GM12878 (cell line): ENCODE measurements at regions not wholly inside any gene's neighbourhood (a gene's known extent, or its start where the extent isn't known, plus 50 kb on each side); places are given as distances from the start of the nearest gene placed in this dataset.

Source experiments
- ATAC-seq: fragments of 200-7000 bp; cut with Tn5 transposase; 3 replicates; pipeline ENCODE4 v1.9.1; 2020; ENCODE audit warnings: mild to moderate bottlenecking, moderate library complexity
- BruUV-seq: library from RNA; stranded (reverse); fragments of 400-500 nt; replicated peaks from 2 replicates; lab custom pipeline; 2021; lab: Mats Ljungman, UMichigan
- CTCF ChIA-PET: fragments of 300-600 bp; sonication (Branson Sonifier 250); formaldehyde crosslinking; extraction: SDS; loops from one replicate; lab custom pipeline; 2021; ENCODE audit warnings: inconsistent platforms; lab: Yijun Ruan, JAX
- POLR2A ChIA-PET: fragments of 350-600 bp; formaldehyde crosslinking; extraction: SDS; loops from one replicate; lab custom pipeline; 2021; ENCODE audit warnings: inconsistent platforms; lab: Charles Lee
- RAD21 ChIA-PET: fragments of 300-600 bp; sonication (Branson Sonifier 250); formaldehyde crosslinking; loops from one replicate; lab custom pipeline; 2023; ENCODE audit warnings: antibody characterized with exemption; ENCODE audit not compliant: unreplicated experiment; lab: Charles Lee
- SMC1A ChIA-PET: fragments of 300-600 bp; sonication (Branson Sonifier 250); formaldehyde crosslinking; loops from one replicate; lab custom pipeline; 2023; ENCODE audit not compliant: unreplicated experiment, uncharacterized antibody; lab: Charles Lee
- DNase-seq: peaks from one replicate; pipeline ENCODE4 v3.0.0-alpha.2; 2011; ENCODE audit warnings: low read depth, low spot score
- FAIRE-seq: peaks from 3 replicates; lab custom pipeline; 2011; peaks lifted over from hg19 to GRCh38; lab: Jason Lieb, UNC
- H2AFZ ChIP-seq: 2 replicates; pipeline ENCODE4 v1.6.0; 2011; ENCODE audit warnings: low read depth, low read length, control low read depth; ENCODE audit not compliant: control insufficient read depth
- H3K27ac ChIP-seq: 2 replicates; pipeline ENCODE4 v1.5.1; 2011; ENCODE audit warnings: control low read depth; ENCODE audit not compliant: control insufficient read depth, insufficient read depth
- H3K27me3 ChIP-seq, 2 experiments: replicated peaks in 1 of 2; 2 replicates each; pipeline versions ENCODE4 v1.6.0 to v1.6.1; 2011; ENCODE audit warnings: low read length in 1 of 2; ENCODE audit not compliant: control insufficient read depth in 2 of 2, insufficient read depth in 2 of 2
- H3K36me3 ChIP-seq, 2 experiments: 2 replicates each; pipeline ENCODE4 v1.5.1; 2011; ENCODE audit warnings: low read length in 1 of 2; ENCODE audit not compliant: control insufficient read depth in 2 of 2, insufficient read depth in 2 of 2
- H3K4me1 ChIP-seq: 2 replicates; pipeline ENCODE4 v1.6.1; 2011; ENCODE audit warnings: mild to moderate bottlenecking, low read length, moderate library complexity, mixed read lengths; ENCODE audit not compliant: control insufficient read depth, insufficient read depth
- H3K4me2 ChIP-seq: 2 replicates; pipeline ENCODE4 v1.6.0; 2011; ENCODE audit warnings: control low read depth; ENCODE audit not compliant: control insufficient read depth, insufficient read depth
- H3K4me3 ChIP-seq: fragments of 200-600 bp; sonication (generic); 2 replicates; pipeline ENCODE4 v1.5.1; 2016
- H3K79me2 ChIP-seq: 2 replicates; pipeline ENCODE4 v1.6.0; 2011; ENCODE audit warnings: low read length; ENCODE audit not compliant: control insufficient read depth, insufficient read depth
- H3K9ac ChIP-seq: 2 replicates; pipeline ENCODE4 v1.8.0; 2011; ENCODE audit warnings: low read length, control low read depth, mixed read lengths; ENCODE audit not compliant: control insufficient read depth, insufficient read depth
- H3K9me3 ChIP-seq: replicated peaks from 3 replicates; pipeline ENCODE4 v1.5.1; 2011; ENCODE audit warnings: mild to moderate bottlenecking, low read length; ENCODE audit not compliant: control insufficient read depth, insufficient read depth
- H4K20me1 ChIP-seq: 2 replicates; pipeline ENCODE4 v1.6.0; 2011; ENCODE audit not compliant: control insufficient read depth, insufficient read depth
- ASH2L ChIP-seq: fragments of 300-600, 200-600 bp; sonication (generic); IDR thresholded peaks from 2 replicates; pipeline ENCODE4 v1.6.1; 2017; ENCODE audit warnings: low read depth, mild to moderate bottlenecking, borderline replicate concordance
- CREB1 ChIP-seq: IDR thresholded peaks from 2 replicates; pipeline ENCODE4 v1.6.1; 2012; ENCODE audit warnings: low read depth, mild to moderate bottlenecking, inconsistent platforms
- GABPA ChIP-seq: IDR thresholded peaks from 2 replicates; pipeline ENCODE4 v1.6.1; 2014; ENCODE audit warnings: antibody characterized with exemption, low read depth, mild to moderate bottlenecking, inconsistent platforms
- IKZF2 ChIP-seq, 2 experiments: fragments of 450-650 bp; IDR thresholded peaks; 2 replicates each; pipeline ENCODE4 v1.6.1; 2017; ENCODE audit warnings: mild to moderate bottlenecking in 2 of 2, moderate library complexity in 2 of 2
- KDM1A ChIP-seq: fragments of 200-600 bp; sonication (generic); IDR thresholded peaks from 2 replicates; pipeline ENCODE4 v1.6.1; 2016; ENCODE audit warnings: borderline replicate concordance
- PAX5 ChIP-seq: IDR thresholded peaks from 2 replicates; pipeline ENCODE4 v1.6.1; 2011; ENCODE audit warnings: low read depth, low read length, borderline replicate concordance
- PAX8 ChIP-seq: fragments of 450-650 bp; IDR thresholded peaks from 2 replicates; pipeline ENCODE4 v1.6.1; 2017; ENCODE audit warnings: mild to moderate bottlenecking, moderate library complexity
- POLR2A ChIP-seq: IDR thresholded peaks from 2 replicates; pipeline ENCODE4 v1.6.1; 2011; ENCODE audit warnings: low read depth, mild to moderate bottlenecking, low read length
- RAD51 ChIP-seq: fragments of 450-650 bp; IDR thresholded peaks from 2 replicates; pipeline ENCODE4 v1.6.1; 2016; ENCODE audit warnings: moderate library complexity, mild to moderate bottlenecking, inconsistent platforms
- RUNX3 ChIP-seq: IDR thresholded peaks from 2 replicates; pipeline ENCODE4 v1.6.1; 2012; ENCODE audit warnings: low read length, inconsistent platforms
- SMC3 ChIP-seq: IDR thresholded peaks from 2 replicates; pipeline ENCODE4 v1.6.1; 2011; ENCODE audit warnings: low read length, improper control_type of control experiment, borderline replicate concordance
- SRF ChIP-seq, 2 experiments: IDR thresholded peaks; 2 replicates each; pipeline ENCODE4 v1.6.1; 2011; ENCODE audit warnings: low read depth in 2 of 2, low read length in 2 of 2, mild to moderate bottlenecking in 1 of 2, moderate library complexity in 1 of 2
- WGBS: methylation state at CpG from one replicate; pipeline ENCODE4 v1.1.6; 2016; ENCODE audit warnings: low lambda C conversion rate; ENCODE audit not compliant: insufficient replicate concordance, insufficient coverage; ENCODE audit errors: missing lambda C conversion rate; 5-methylcytosine and 5-hydroxymethylcytosine counted together
- in situ Hi-C: fragments of 300-500 bp; cut with MboI; formaldehyde crosslinking; loops from 9 replicates; pipeline ENCODE4 v1.14.3; 2018; ENCODE audit warnings: mixed read lengths
- intact Hi-C: fragments of 100-400 bp; cut with micrococcal nuclease; formaldehyde crosslinking; loops from one replicate; pipeline ENCODE4 v1.14.2; 2022; ENCODE audit not compliant: unreplicated experiment
- TF ChIP-seq, protein P1 (sequence below): IDR thresholded peaks from 2 replicates; pipeline ENCODE4 v1.6.1; 2012; ENCODE audit warnings: mild to moderate bottlenecking, low read depth, low read length
- TF ChIP-seq, protein P2 (sequence below): IDR thresholded peaks from 2 replicates; pipeline ENCODE4 v1.6.1; 2011; ENCODE audit warnings: borderline replicate concordance, low read depth, mild to moderate bottlenecking, moderate library complexity, mixed read lengths, low read length; ENCODE audit not compliant: insufficient read depth; ENCODE audit errors: extremely low read length

DNA sequence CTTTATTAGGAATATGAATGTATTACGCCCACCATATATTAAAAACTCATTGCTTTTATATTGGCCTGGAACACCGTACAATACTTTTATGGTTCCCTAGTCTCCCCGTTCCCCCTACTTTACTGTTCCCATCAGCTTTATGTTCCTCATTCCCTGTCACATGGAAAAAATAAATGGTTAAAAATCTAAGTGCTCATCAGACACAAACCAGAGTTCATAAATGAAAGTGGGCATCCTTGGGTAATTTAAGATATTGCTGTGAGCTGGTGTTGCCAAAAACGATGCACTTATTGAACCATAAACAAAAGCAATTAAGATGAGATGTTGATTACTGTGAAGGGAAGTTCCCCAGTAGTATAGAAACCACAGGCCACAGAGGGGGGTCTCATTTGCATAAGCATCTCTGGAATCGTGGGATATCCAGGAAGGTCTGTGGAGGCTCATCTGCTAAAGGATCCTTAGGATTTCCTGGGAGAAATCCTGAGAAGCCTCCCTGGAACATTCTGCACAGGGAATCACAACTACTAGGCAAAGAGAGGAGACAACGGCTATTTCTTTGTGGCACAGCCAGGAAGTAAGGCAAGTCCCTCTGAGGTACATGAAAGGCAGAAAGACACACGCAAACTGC, 591.4 kb upstream of the CDH11 start:
- ATAC-seq, result no peak
- Histone ChIP-seq H3K36me3 (no peaks in the 10 kb centered on the region), H2AFZ (no peak overlapping the region), H3K9ac (no peak overlapping the region), H3K27ac (no peak overlapping the region), H3K27me3 (no peaks in the 10 kb centered on the region), H3K4me1 (no peaks in the 10 kb centered on the region), H3K4me2 (no peak overlapping the region), H3K79me2 (no peaks in the 10 kb centered on the region), H4K20me1 (no peaks in the 10 kb centered on the region), H3K4me3 (no peak overlapping the region), H3K9me3 (no peaks in the 10 kb centered on the region)
- no TSS peak for BruUV-seq
- no peak for FAIRE-seq
- no peak for DNase-seq
- intact Hi-C loops, result no loop called here
- no peak for TF ChIP-seq POLR2A
- TF ChIP-seq SRF (IDR thresholded peaks at IDR 0.05; ENCODE audit: low read depth in 2 of 2, low read length in 2 of 2), result no peak
- no peak for TF ChIP-seq KDM1A
- TF ChIP-seq RUNX3, result no peak
- no peak for TF ChIP-seq CREB1
- TF ChIP-seq PAX5, result no peak
- TF ChIP-seq, protein P1, sequence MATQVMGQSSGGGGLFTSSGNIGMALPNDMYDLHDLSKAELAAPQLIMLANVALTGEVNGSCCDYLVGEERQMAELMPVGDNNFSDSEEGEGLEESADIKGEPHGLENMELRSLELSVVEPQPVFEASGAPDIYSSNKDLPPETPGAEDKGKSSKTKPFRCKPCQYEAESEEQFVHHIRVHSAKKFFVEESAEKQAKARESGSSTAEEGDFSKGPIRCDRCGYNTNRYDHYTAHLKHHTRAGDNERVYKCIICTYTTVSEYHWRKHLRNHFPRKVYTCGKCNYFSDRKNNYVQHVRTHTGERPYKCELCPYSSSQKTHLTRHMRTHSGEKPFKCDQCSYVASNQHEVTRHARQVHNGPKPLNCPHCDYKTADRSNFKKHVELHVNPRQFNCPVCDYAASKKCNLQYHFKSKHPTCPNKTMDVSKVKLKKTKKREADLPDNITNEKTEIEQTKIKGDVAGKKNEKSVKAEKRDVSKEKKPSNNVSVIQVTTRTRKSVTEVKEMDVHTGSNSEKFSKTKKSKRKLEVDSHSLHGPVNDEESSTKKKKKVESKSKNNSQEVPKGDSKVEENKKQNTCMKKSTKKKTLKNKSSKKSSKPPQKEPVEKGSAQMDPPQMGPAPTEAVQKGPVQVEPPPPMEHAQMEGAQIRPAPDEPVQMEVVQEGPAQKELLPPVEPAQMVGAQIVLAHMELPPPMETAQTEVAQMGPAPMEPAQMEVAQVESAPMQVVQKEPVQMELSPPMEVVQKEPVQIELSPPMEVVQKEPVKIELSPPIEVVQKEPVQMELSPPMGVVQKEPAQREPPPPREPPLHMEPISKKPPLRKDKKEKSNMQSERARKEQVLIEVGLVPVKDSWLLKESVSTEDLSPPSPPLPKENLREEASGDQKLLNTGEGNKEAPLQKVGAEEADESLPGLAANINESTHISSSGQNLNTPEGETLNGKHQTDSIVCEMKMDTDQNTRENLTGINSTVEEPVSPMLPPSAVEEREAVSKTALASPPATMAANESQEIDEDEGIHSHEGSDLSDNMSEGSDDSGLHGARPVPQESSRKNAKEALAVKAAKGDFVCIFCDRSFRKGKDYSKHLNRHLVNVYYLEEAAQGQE, result no peak
- no peak for TF ChIP-seq PAX8
- TF ChIP-seq GABPA, result no peak
- TF ChIP-seq RAD51, result no peak
- TF ChIP-seq IKZF2 (IDR thresholded peaks at IDR 0.05), result no peak
- TF ChIP-seq ASH2L, result no peak
- TF ChIP-seq, protein P2, sequence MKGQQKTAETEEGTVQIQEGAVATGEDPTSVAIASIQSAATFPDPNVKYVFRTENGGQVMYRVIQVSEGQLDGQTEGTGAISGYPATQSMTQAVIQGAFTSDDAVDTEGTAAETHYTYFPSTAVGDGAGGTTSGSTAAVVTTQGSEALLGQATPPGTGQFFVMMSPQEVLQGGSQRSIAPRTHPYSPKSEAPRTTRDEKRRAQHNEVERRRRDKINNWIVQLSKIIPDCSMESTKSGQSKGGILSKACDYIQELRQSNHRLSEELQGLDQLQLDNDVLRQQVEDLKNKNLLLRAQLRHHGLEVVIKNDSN, result no peak
- no peak for TF ChIP-seq SMC3
- CTCF ChIA-PET, result no interaction called here
- RAD21 ChIA-PET, result no interaction called here
- 25% methylated on average over 7 of the region's 7 CpGs for WGBS
- SMC1A ChIA-PET, result interaction anchor here (0.7 kb wide), 1 partner anchor 1267 kb away, joined by 3 read pairs; no protein-coding TSS in a partner anchor
- POLR2A ChIA-PET, result no interaction called here
- in situ Hi-C loops, result no loop called here
